ENCODE measurements at regions not wholly inside any gene's neighbourhood (a gene's known extent, or its start where the extent isn't known, plus 50 kb on each side); places are given as distances from the start of the nearest gene placed in this dataset.

DNA sequence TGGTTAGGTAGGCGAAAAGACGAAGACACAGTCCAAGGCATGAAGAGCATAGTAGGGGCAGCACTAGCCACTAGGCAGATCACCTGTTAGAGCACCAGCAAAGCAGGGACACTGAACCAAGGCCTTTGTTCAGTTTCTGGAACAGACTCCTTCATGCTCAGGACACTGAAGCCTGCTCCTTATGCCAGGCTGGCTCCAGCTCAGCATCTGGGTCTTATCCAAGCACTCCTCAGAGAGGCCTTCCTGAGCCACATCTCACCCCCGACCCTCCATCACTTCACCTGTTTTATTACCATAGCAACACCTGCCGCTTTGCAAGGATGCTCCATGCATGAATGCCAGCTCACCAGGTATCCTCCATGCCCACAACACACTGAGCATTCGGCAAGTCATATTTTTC is 206.3 kb upstream of the CHRNA7 start:
- no peak overlapping the region for H2BK5ac ChIP-seq (ENCODE audit: low read length)
- H3K9ac ChIP-seq (ENCODE audit: low read depth, low read length, poor library complexity) = no peak overlapping the region
- H4K91ac ChIP-seq (ENCODE audit: low read depth, low read length, poor library complexity) = no peak overlapping the region
- H3K4me2 ChIP-seq (ENCODE audit: insufficient read depth, low read length, poor library complexity, severe bottlenecking) = no peak overlapping the region
- no peak overlapping the region for H3K18ac ChIP-seq (ENCODE audit: low read length)
- H4K8ac ChIP-seq (ENCODE audit: low read depth, low read length) = no peak overlapping the region
- H2BK15ac ChIP-seq (ENCODE audit: low read length) = no peak overlapping the region
- H3K4me3 ChIP-seq (ENCODE audit: low read length in 2 of 2) = no peak overlapping the region
- H2AK5ac ChIP-seq (ENCODE audit: low read depth, low read length) = no peak overlapping the region
- H3K14ac ChIP-seq (ENCODE audit: low read length) = no peak overlapping the region
- no peak overlapping the region for H3K27ac ChIP-seq (replicated peaks; ENCODE audit: low read length)
- H3K9me3 ChIP-seq (replicated peaks in 1 of 2; ENCODE audit: control insufficient read depth in 2 of 2, insufficient read depth in 1 of 2, low read depth in 1 of 2, low read length in 2 of 2) = peaks cover 0 to 2% of the 10 kb centered on the region in 2 donors
- no CpG with 5 or more reads among the region's 5 CpGs for WGBS, 2 donors (ENCODE audit: extremely low coverage in 2 of 2, insufficient read length in 2 of 2, insufficient replicate concordance in 1 of 2)
- no peak overlapping the region for H2BK120ac ChIP-seq (ENCODE audit: low read depth, low read length)
- no peak for DNase-seq (ENCODE audit: low spot score)
- H2BK12ac ChIP-seq (ENCODE audit: low read length) = no peak overlapping the region
- no peaks in the 10 kb centered on the region for H3K4me1 ChIP-seq (ENCODE audit: control insufficient read depth in 2 of 2, insufficient read depth in 1 of 2, low read depth in 1 of 2, low read length in 2 of 2)
- no peaks in the 10 kb centered on the region for H3K79me1 ChIP-seq (ENCODE audit: low read depth, low read length)
- H3K27me3 ChIP-seq (ENCODE audit: control insufficient read depth in 3 of 3, insufficient read depth in 3 of 3, low read depth in 1 of 3, low read length in 3 of 3) = no peaks in the 10 kb centered on the region
- H3K36me3 ChIP-seq (replicated peaks in 1 of 2; ENCODE audit: control insufficient read depth in 2 of 2, insufficient read depth in 2 of 2, low read length in 2 of 2) = no peaks in the 10 kb centered on the region
- no peak overlapping the region for H3K23ac ChIP-seq (ENCODE audit: low read depth, low read length, poor library complexity)
- no peak overlapping the region for H3K4ac ChIP-seq (ENCODE audit: low read length)
- H2AFZ ChIP-seq (ENCODE audit: low read length) = no peak overlapping the region

DNA sequence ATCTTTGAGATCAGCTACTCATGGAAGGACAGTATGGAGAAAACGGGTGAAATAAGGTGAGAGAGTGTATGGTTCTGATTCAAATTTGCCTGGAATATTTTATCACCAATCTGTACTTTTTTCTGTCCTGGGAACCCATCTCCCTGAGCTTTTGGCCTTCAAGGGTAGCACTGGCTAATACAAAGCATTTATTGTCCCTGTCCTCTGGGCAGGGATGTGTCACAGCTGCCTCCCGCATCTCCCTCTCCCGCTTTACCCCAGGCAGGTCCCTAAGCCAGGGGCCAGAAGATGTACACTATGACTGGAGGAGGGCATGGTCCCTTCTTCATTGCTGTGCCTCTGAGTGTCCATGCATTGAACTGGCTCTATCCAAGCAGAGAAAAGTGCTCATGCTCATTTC is 201.7 kb upstream of the CHRNA7 start:
- Histone ChIP-seq H3K4me3 (ENCODE audit: low read length in 2 of 2) (no peak overlapping the region), H2BK5ac (ENCODE audit: low read length) (no peak overlapping the region), H3K4me1 (ENCODE audit: control insufficient read depth in 2 of 2, insufficient read depth in 1 of 2, low read depth in 1 of 2, low read length in 2 of 2) (no peaks in the 10 kb centered on the region), H3K27me3 (ENCODE audit: control insufficient read depth in 3 of 3, insufficient read depth in 3 of 3, low read depth in 1 of 3, low read length in 3 of 3) (no peaks in the 10 kb centered on the region), H3K36me3 (replicated peaks in 1 of 2; ENCODE audit: control insufficient read depth in 2 of 2, insufficient read depth in 2 of 2, low read length in 2 of 2) (no peaks in the 10 kb centered on the region), H3K4ac (ENCODE audit: low read length) (no peak overlapping the region), H3K23ac (ENCODE audit: low read depth, low read length, poor library complexity) (no peak overlapping the region), H3K18ac (ENCODE audit: low read length) (no peak overlapping the region), H2BK120ac (ENCODE audit: low read depth, low read length) (no peak overlapping the region), H3K14ac (ENCODE audit: low read length) (no peak overlapping the region), H2AK5ac (ENCODE audit: low read depth, low read length) (no peak overlapping the region), H3K9me3 (replicated peaks in 1 of 2; ENCODE audit: control insufficient read depth in 2 of 2, insufficient read depth in 1 of 2, low read depth in 1 of 2, low read length in 2 of 2) (peaks cover 0 to 2% of the 10 kb centered on the region in 2 donors), H2AFZ (ENCODE audit: low read length) (no peak overlapping the region), H3K4me2 (ENCODE audit: insufficient read depth, low read length, poor library complexity, severe bottlenecking) (no peak overlapping the region), H3K27ac (replicated peaks; ENCODE audit: low read length) (no peak overlapping the region), H2BK12ac (ENCODE audit: low read length) (no peak overlapping the region), H3K79me1 (ENCODE audit: low read depth, low read length) (no peaks in the 10 kb centered on the region), H4K91ac (ENCODE audit: low read depth, low read length, poor library complexity) (no peak overlapping the region), H2BK15ac (ENCODE audit: low read length) (no peak overlapping the region), H3K9ac (ENCODE audit: low read depth, low read length, poor library complexity) (no peak overlapping the region), H4K8ac (ENCODE audit: low read depth, low read length) (no peak overlapping the region)
- no CpG with 5 or more reads among the region's 3 CpGs for WGBS, 2 donors (ENCODE audit: extremely low coverage in 2 of 2, insufficient read length in 2 of 2, insufficient replicate concordance in 1 of 2)
- DNase-seq (ENCODE audit: low spot score) = no peak

DNA sequence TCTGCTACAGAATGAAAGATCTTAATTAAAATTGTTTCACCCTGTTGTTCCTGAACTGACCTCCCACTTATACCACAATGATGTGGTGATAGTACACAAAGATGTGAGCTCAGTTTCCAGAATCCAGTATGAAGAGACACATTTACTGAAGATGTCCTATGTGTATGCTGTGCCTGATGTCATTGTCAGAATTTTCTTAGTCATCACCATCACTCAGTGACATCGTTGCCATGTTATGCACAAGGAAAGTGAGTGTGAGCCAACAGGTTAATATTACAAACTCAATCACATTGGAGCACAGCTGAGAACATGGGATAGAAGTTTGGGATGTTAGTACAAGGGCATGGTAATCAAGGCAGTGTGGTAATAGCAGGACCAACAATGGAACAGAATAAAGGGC is 199.7 kb upstream of the CHRNA7 start:
- no CpG with 5 or more reads among the region's 1 CpG for WGBS, 2 donors (ENCODE audit: extremely low coverage in 2 of 2, insufficient read length in 2 of 2, insufficient replicate concordance in 1 of 2)
- Histone ChIP-seq H2BK12ac (ENCODE audit: low read length) (no peak overlapping the region), H3K9ac (ENCODE audit: low read depth, low read length, poor library complexity) (no peak overlapping the region), H3K9me3 (replicated peaks in 1 of 2; ENCODE audit: control insufficient read depth in 2 of 2, insufficient read depth in 1 of 2, low read depth in 1 of 2, low read length in 2 of 2) (no peaks in the 10 kb centered on the region), H3K14ac (ENCODE audit: low read length) (no peak overlapping the region), H3K4ac (ENCODE audit: low read length) (no peak overlapping the region), H4K91ac (ENCODE audit: low read depth, low read length, poor library complexity) (no peak overlapping the region), H3K23ac (ENCODE audit: low read depth, low read length, poor library complexity) (no peak overlapping the region), H3K4me3 (ENCODE audit: low read length in 2 of 2) (no peak overlapping the region), H2AK5ac (ENCODE audit: low read depth, low read length) (no peak overlapping the region), H2BK120ac (ENCODE audit: low read depth, low read length) (no peak overlapping the region), H2AFZ (ENCODE audit: low read length) (no peak overlapping the region), H4K8ac (ENCODE audit: low read depth, low read length) (no peak overlapping the region), H2BK5ac (ENCODE audit: low read length) (no peak overlapping the region), H3K27ac (replicated peaks; ENCODE audit: low read length) (no peak overlapping the region), H2BK15ac (ENCODE audit: low read length) (no peak overlapping the region), H3K79me1 (ENCODE audit: low read depth, low read length) (no peaks in the 10 kb centered on the region), H3K36me3 (replicated peaks in 1 of 2; ENCODE audit: control insufficient read depth in 2 of 2, insufficient read depth in 2 of 2, low read length in 2 of 2) (no peaks in the 10 kb centered on the region), H3K27me3 (ENCODE audit: control insufficient read depth in 3 of 3, insufficient read depth in 3 of 3, low read depth in 1 of 3, low read length in 3 of 3) (no peaks in the 10 kb centered on the region), H3K4me1 (ENCODE audit: control insufficient read depth in 2 of 2, insufficient read depth in 1 of 2, low read depth in 1 of 2, low read length in 2 of 2) (no peaks in the 10 kb centered on the region), H3K4me2 (ENCODE audit: insufficient read depth, low read length, poor library complexity, severe bottlenecking) (no peak overlapping the region), H3K18ac (ENCODE audit: low read length) (no peak overlapping the region)
- no peak for DNase-seq (ENCODE audit: low spot score)

DNA sequence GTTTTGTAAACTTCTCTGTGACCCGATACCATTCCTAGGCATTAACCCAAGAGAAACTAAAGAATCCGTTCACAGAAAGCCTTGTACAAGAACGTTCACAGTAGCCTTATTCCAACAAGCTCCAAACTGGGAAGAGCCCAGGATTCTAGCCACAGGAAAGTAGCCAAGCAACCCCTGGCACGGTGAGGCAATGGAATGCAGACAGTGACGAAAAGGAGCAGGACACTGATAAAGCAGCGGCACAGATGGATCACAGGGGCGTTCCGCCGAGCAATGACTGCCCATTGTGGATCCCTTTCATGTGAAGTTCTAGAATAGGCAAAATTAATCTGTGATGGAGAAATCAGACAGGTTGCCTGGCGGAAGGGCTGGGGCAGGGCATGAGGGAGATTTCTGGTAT is 198.7 kb upstream of the CHRNA7 start:
- H3K27ac ChIP-seq (replicated peaks; ENCODE audit: low read length) = no peak overlapping the region
- H3K4me1 ChIP-seq (ENCODE audit: control insufficient read depth in 2 of 2, insufficient read depth in 1 of 2, low read depth in 1 of 2, low read length in 2 of 2) = no peaks in the 10 kb centered on the region
- no peak overlapping the region for H2AK5ac ChIP-seq (ENCODE audit: low read depth, low read length)
- no peaks in the 10 kb centered on the region for H3K9me3 ChIP-seq (replicated peaks in 1 of 2; ENCODE audit: control insufficient read depth in 2 of 2, insufficient read depth in 1 of 2, low read depth in 1 of 2, low read length in 2 of 2)
- H3K9ac ChIP-seq (ENCODE audit: low read depth, low read length, poor library complexity) = no peak overlapping the region
- H3K4ac ChIP-seq (ENCODE audit: low read length) = no peak overlapping the region
- H2BK12ac ChIP-seq (ENCODE audit: low read length) = no peak overlapping the region
- H2AFZ ChIP-seq (ENCODE audit: low read length) = no peak overlapping the region
- no peaks in the 10 kb centered on the region for H3K36me3 ChIP-seq (replicated peaks in 1 of 2; ENCODE audit: control insufficient read depth in 2 of 2, insufficient read depth in 2 of 2, low read length in 2 of 2)
- no peak overlapping the region for H3K4me3 ChIP-seq (ENCODE audit: low read length in 2 of 2)
- no peak overlapping the region for H2BK5ac ChIP-seq (ENCODE audit: low read length)
- H3K23ac ChIP-seq (ENCODE audit: low read depth, low read length, poor library complexity) = no peak overlapping the region
- H3K79me1 ChIP-seq (ENCODE audit: low read depth, low read length) = no peaks in the 10 kb centered on the region
- no peak overlapping the region for H4K91ac ChIP-seq (ENCODE audit: low read depth, low read length, poor library complexity)
- no peak overlapping the region for H2BK120ac ChIP-seq (ENCODE audit: low read depth, low read length)
- H3K27me3 ChIP-seq (ENCODE audit: control insufficient read depth in 3 of 3, insufficient read depth in 3 of 3, low read depth in 1 of 3, low read length in 3 of 3) = no peaks in the 10 kb centered on the region
- no peak for DNase-seq (ENCODE audit: low spot score)
- no peak overlapping the region for H3K4me2 ChIP-seq (ENCODE audit: insufficient read depth, low read length, poor library complexity, severe bottlenecking)
- no peak overlapping the region for H3K18ac ChIP-seq (ENCODE audit: low read length)
- H2BK15ac ChIP-seq (ENCODE audit: low read length) = no peak overlapping the region
- H3K14ac ChIP-seq (ENCODE audit: low read length) = no peak overlapping the region
- no CpG with 5 or more reads among the region's 10 CpGs for WGBS, 2 donors (ENCODE audit: extremely low coverage in 2 of 2, insufficient read length in 2 of 2, insufficient replicate concordance in 1 of 2)
- no peak overlapping the region for H4K8ac ChIP-seq (ENCODE audit: low read depth, low read length)
